H1 (cell line): ENCODE measurements at regions not wholly inside any gene's neighbourhood (a gene's known extent, or its start where the extent isn't known, plus 50 kb on each side); places are given as distances from the start of the nearest gene placed in this dataset.

Experiments
- CREB1 ChIP-seq: IDR thresholded peaks from 2 replicates; pipeline ENCODE4 v1.6.1; 2012; ENCODE audit warnings: inconsistent platforms
- CTCF ChIP-seq, 3 experiments: IDR thresholded peaks; 1 replicate in 2 of 3; 2 replicates in 1 of 3; pipeline versions ENCODE4 v1.5.1 to v1.6.1; 2011; ENCODE audit warnings: low read length in 3 of 3, mild to moderate bottlenecking in 3 of 3, inconsistent platforms in 2 of 3, low read depth in 1 of 3, moderate library complexity in 1 of 3; ENCODE audit not compliant: insufficient read depth in 1 of 3; ENCODE audit errors: control extremely low read depth in 1 of 3
- EZH2 ChIP-seq: fragments of 200-600 bp; sonication (generic); IDR thresholded peaks from 2 replicates; pipeline ENCODE4 v1.7.1; 2012; ENCODE audit warnings: low read depth, mild to moderate bottlenecking, moderate library complexity, low read length, inconsistent platforms; ENCODE audit not compliant: severe bottlenecking
- HDAC2 ChIP-seq, 2 experiments: fragments of 300-600 bp in 1 of 2; sonication (generic) in 1 of 2; IDR thresholded peaks; 2 replicates each; pipeline ENCODE4 v1.6.1; 2011 to 2012; ENCODE audit warnings: low read depth in 2 of 2, low read length in 2 of 2, mild to moderate bottlenecking in 2 of 2, moderate library complexity in 2 of 2, borderline replicate concordance in 1 of 2, inconsistent platforms in 1 of 2
- POLR2A ChIP-seq, 2 experiments: IDR thresholded peaks; 1 replicate in 1 of 2; 2 replicates in 1 of 2; pipeline ENCODE4 v1.6.1; 2011; ENCODE audit warnings: low read depth in 2 of 2, low read length in 2 of 2, mild to moderate bottlenecking in 2 of 2; ENCODE audit errors: control extremely low read depth in 1 of 2
- SP2 ChIP-seq: IDR thresholded peaks from 2 replicates; pipeline ENCODE4 v1.6.1; 2012; ENCODE audit warnings: mild to moderate bottlenecking, low read length, inconsistent platforms
- TAF7 ChIP-seq: optimal IDR thresholded peaks from 2 replicates; pipeline ENCODE3; 2011; ENCODE audit warnings: low read depth, mild to moderate bottlenecking, inconsistent platforms, low read length, moderate library complexity, borderline replicate concordance

- TF ChIP-seq EZH2 (no peak), CTCF (IDR thresholded peaks at IDR 0.05; ENCODE audit: control extremely low read depth in 1 of 3, insufficient read depth in 1 of 3, low read depth in 1 of 3, low read length in 3 of 3) (no peak), TAF7 (no peak), SP2 (no peak), HDAC2 (IDR thresholded peaks at IDR 0.05; ENCODE audit: borderline replicate concordance in 1 of 2, low read depth in 2 of 2, low read length in 2 of 2) (no peak), POLR2A (IDR thresholded peaks at IDR 0.05; ENCODE audit: control extremely low read depth in 1 of 2, low read depth in 2 of 2, low read length in 2 of 2) (no peak), CREB1 (no peak)
These were observed 166.4 kb upstream of the KCTD3 start for GRCh38 chr1:215400741-215401140.
